HCT116 (cell line): ENCODE measurements at regions not wholly inside any gene's neighbourhood (a gene's known extent, or its start where the extent isn't known, plus 50 kb on each side); places are given as distances from the start of the nearest gene placed in this dataset.

Experiments used
- ATAC-seq: fragments of 200-7000 bp; cut with Tn5 transposase; 2 replicates; pipeline ENCODE4 v1.9.1; 2020; ENCODE audit warnings: mild to moderate bottlenecking, moderate library complexity
- BruUV-seq: library from RNA; stranded (reverse); fragments of 400-500 nt; replicated peaks from 2 replicates; lab custom pipeline; 2021; lab: Mats Ljungman, UMichigan
- CTCF ChIA-PET: fragments of 300-600 bp; sonication (Branson Sonifier 250); formaldehyde crosslinking; loops from one replicate; lab custom pipeline; 2021; ENCODE audit warnings: antibody characterized with exemption; lab: Charles Lee
- POLR2A ChIA-PET: fragments of 300-600, 350-600 bp; sonication (Branson Sonifier 250); formaldehyde crosslinking; loops from one replicate; lab custom pipeline; 2021; ENCODE audit warnings: antibody characterized with exemption; lab: Charles Lee
- RAD21 ChIA-PET, 2 experiments: fragments of 300-600 bp; sonication (Branson Sonifier 250); formaldehyde crosslinking; loops; one replicate each; lab custom pipeline; 2023; ENCODE audit warnings: low total read pairs in 2 of 2; ENCODE audit not compliant: uncharacterized antibody in 2 of 2, unreplicated experiment in 2 of 2, low non-redundant PET in 1 of 2; lab: Charles Lee
- DNase-seq: peaks from one replicate; pipeline ENCODE4 v3.0.0-alpha.2; 2010; ENCODE audit warnings: low read depth, low spot score
- H2AFZ ChIP-seq: fragments of 200-600 bp; shearing (Covaris generic), sonication (generic); 2 replicates; pipeline ENCODE4 v1.6.1; 2017; ENCODE audit warnings: low read depth, mixed run types, mixed read lengths, antibody characterized with exemption, low read length; ENCODE audit not compliant: poor library complexity, severe bottlenecking
- H3K27ac ChIP-seq: 2 replicates; pipeline ENCODE4 v1.5.1; 2012; ENCODE audit warnings: low read depth, low read length
- H3K27me3 ChIP-seq: fragments of 200-600 bp; sonication (generic); 2 replicates; pipeline ENCODE4 v1.6.1; 2016; ENCODE audit warnings: mixed run types, low read length, mixed read lengths; ENCODE audit not compliant: insufficient read depth
- H3K36me3 ChIP-seq, 2 experiments: fragments of 200-500 bp in 1 of 2; fragments of 200-600 bp in 1 of 2; sonication (Bioruptor generic) in 1 of 2; sonication (generic) in 1 of 2; 2 replicates each; pipeline versions ENCODE4 v1.5.1 to v1.6.1; 2014 to 2016; ENCODE audit warnings: low read length in 2 of 2, inconsistent platforms in 1 of 2, mixed read lengths in 1 of 2, mixed run types in 1 of 2; ENCODE audit not compliant: insufficient read depth in 2 of 2, control insufficient read depth in 1 of 2
- H3K4me1 ChIP-seq, 2 experiments: fragments of 200-600 bp in 1 of 2; sonication (generic) in 1 of 2; 2 replicates each; pipeline versions ENCODE4 v1.5.1 to v1.6.1; 2012 to 2017; ENCODE audit warnings: low read length in 2 of 2, inconsistent platforms in 1 of 2, mild to moderate bottlenecking in 1 of 2, mixed read lengths in 1 of 2, mixed run types in 1 of 2, moderate library complexity in 1 of 2; ENCODE audit not compliant: insufficient read depth in 2 of 2, control insufficient read depth in 1 of 2
- H3K4me2 ChIP-seq: fragments of 200-600 bp; sonication (generic); 2 replicates; pipeline ENCODE4 v1.6.1; 2017; ENCODE audit warnings: mixed run types, low read length, mixed read lengths
- H3K4me3 ChIP-seq, 2 experiments: fragments of 200-600 bp in 1 of 2; sonication (generic) in 1 of 2; replicated peaks in 1 of 2; 2 replicates each; pipeline ENCODE4 v1.5.1; 2011 to 2016; ENCODE audit warnings: low read length in 2 of 2, control low read depth in 1 of 2, low read depth in 1 of 2, mild to moderate bottlenecking in 1 of 2, mixed read lengths in 1 of 2, mixed run types in 1 of 2
- H3K79me2 ChIP-seq: fragments of 200-600 bp; sonication (generic); 2 replicates; pipeline ENCODE4 v1.6.1; 2017; ENCODE audit warnings: mild to moderate bottlenecking, mixed run types, low read length, moderate library complexity, mixed read lengths; ENCODE audit not compliant: insufficient read depth
- H3K9ac ChIP-seq: fragments of 200-600 bp; sonication (generic); 2 replicates; pipeline ENCODE4 v1.6.1; 2016; ENCODE audit warnings: low read length, mixed read lengths
- H3K9me2 ChIP-seq: fragments of 200-600 bp; sonication (generic), shearing (Covaris generic); 2 replicates; pipeline ENCODE4 v1.6.1; 2017; ENCODE audit warnings: mixed run types, mild to moderate bottlenecking, moderate library complexity; ENCODE audit not compliant: insufficient read depth
- H3K9me3 ChIP-seq, 2 experiments: fragments of 200-500 bp in 1 of 2; fragments of 200-600 bp in 1 of 2; sonication (Bioruptor generic) in 1 of 2; sonication (generic) in 1 of 2; 2 replicates each; pipeline ENCODE4 v1.6.1; 2014 to 2017; ENCODE audit warnings: low read length in 2 of 2, mixed read lengths in 2 of 2, inconsistent platforms in 1 of 2, low read depth in 1 of 2, mild to moderate bottlenecking in 1 of 2, mixed run types in 1 of 2, moderate library complexity in 1 of 2; ENCODE audit not compliant: control insufficient read depth in 1 of 2, insufficient read depth in 1 of 2
- H4K20me1 ChIP-seq: fragments of 200-600 bp; sonication (generic), shearing (Covaris generic); 2 replicates; pipeline ENCODE4 v1.6.1; 2017; ENCODE audit warnings: mixed run types, mild to moderate bottlenecking, moderate library complexity; ENCODE audit not compliant: insufficient read depth
- ATF3 ChIP-seq: IDR thresholded peaks from 2 replicates; pipeline ENCODE4 v1.6.1; 2012
- CEBPB ChIP-seq: IDR thresholded peaks from 2 replicates; pipeline ENCODE4 v1.6.1; 2012; ENCODE audit warnings: low read depth
- CTCF ChIP-seq, 3 experiments: fragments of 200-600 bp in 1 of 3; sonication (generic) in 1 of 3; IDR thresholded peaks in 2 of 3; conservative IDR thresholded peaks in 1 of 3; 2 replicates each; pipeline ENCODE4 v1.5.1; 2012 to 2017; ENCODE audit warnings: low read depth in 2 of 3, low read length in 2 of 3, antibody characterized with exemption in 1 of 3, borderline replicate concordance in 1 of 3, control low read depth in 1 of 3, mild to moderate bottlenecking in 1 of 3, mixed read lengths in 1 of 3, mixed run types in 1 of 3, moderate library complexity in 1 of 3; ENCODE audit not compliant: insufficient read depth in 1 of 3
- ELF1 ChIP-seq: IDR thresholded peaks from 2 replicates; pipeline ENCODE4 v1.6.1; 2012; ENCODE audit warnings: low read depth, borderline replicate concordance
- JUND ChIP-seq: IDR thresholded peaks from 2 replicates; pipeline ENCODE4 v1.6.1; 2012
- MAX ChIP-seq: IDR thresholded peaks from 2 replicates; pipeline ENCODE4 v1.6.1; 2012
- POLR2AphosphoS5 ChIP-seq: IDR thresholded peaks from 2 replicates; pipeline ENCODE4 v1.6.1; 2011; ENCODE audit warnings: mild to moderate bottlenecking, low read depth, low read length, moderate library complexity
- RAD21 ChIP-seq: IDR thresholded peaks from 2 replicates; pipeline ENCODE4 v1.6.1; 2012; ENCODE audit warnings: low read depth, mild to moderate bottlenecking
- TCF7L2 ChIP-seq: IDR thresholded peaks from 2 replicates; pipeline ENCODE4 v1.7.0; 2011; ENCODE audit warnings: borderline replicate concordance, inconsistent platforms; ENCODE audit not compliant: insufficient read depth, insufficient read length; ENCODE audit errors: extremely low read depth
- YY1 ChIP-seq: IDR thresholded peaks from 2 replicates; pipeline ENCODE4 v1.6.1; 2011; ENCODE audit warnings: low read length, low read depth, moderate library complexity, mild to moderate bottlenecking; ENCODE audit not compliant: insufficient replicate concordance; ENCODE audit errors: extremely low read depth
- ZBTB33 ChIP-seq: IDR thresholded peaks from 2 replicates; pipeline ENCODE4 v1.6.1; 2011; ENCODE audit warnings: mild to moderate bottlenecking, low read length, moderate library complexity; ENCODE audit not compliant: insufficient replicate concordance; ENCODE audit errors: extremely low read depth
- ZNF274 ChIP-seq: fragments of 200-500 bp; sonication (Bioruptor generic); IDR thresholded peaks from 2 replicates; pipeline ENCODE4 v1.6.1; 2014; ENCODE audit warnings: mild to moderate bottlenecking, low read depth, low read length, inconsistent platforms
- intact Hi-C: fragments of 100-400 bp; cut with micrococcal nuclease; formaldehyde crosslinking; loops from 2 replicates; pipeline ENCODE4 v1.10.0; 2022

GRCh38 chrX:128464116-128464515 lies 411.9 kb upstream of the ACTRT1 start:
- H2AFZ ChIP-seq, result no peak overlapping the region
- H3K9me3 ChIP-seq, result no peaks in the 10 kb centered on the region
- no TSS peak for BruUV-seq
- no peaks in the 10 kb centered on the region for H3K9me2 ChIP-seq
- H4K20me1 ChIP-seq, result no peaks in the 10 kb centered on the region
- no peak for TF ChIP-seq CEBPB
- TF ChIP-seq JUND, result no peak
- TF ChIP-seq, all 23 proteins: peak for 0
- intact Hi-C loops, result no loop called here
- ChIA-PET RAD21 (no interaction called here), CTCF (no interaction called here), POLR2A (no interaction called here)
- DNase-seq (no peak), ATAC-seq (no peak)
- H3K27ac ChIP-seq, result no peak overlapping the region
- H3K27me3 ChIP-seq, result no peaks in the 10 kb centered on the region
- H3K4me1 ChIP-seq, result no peaks in the 10 kb centered on the region
- H3K9ac ChIP-seq, result no peak overlapping the region
- H3K4me2 ChIP-seq, result no peak overlapping the region
- no peaks in the 10 kb centered on the region for H3K36me3 ChIP-seq
- H3K79me2 ChIP-seq, result no peaks in the 10 kb centered on the region
- no peak overlapping the region for H3K4me3 ChIP-seq

- Histone ChIP-seq H3K9ac (no peak overlapping the region), H3K9me3 (no peaks in the 10 kb centered on the region), H2AFZ (no peak overlapping the region), H3K4me1 (no peaks in the 10 kb centered on the region), H3K4me3 (no peak overlapping the region), H3K36me3 (no peaks in the 10 kb centered on the region), H3K27me3 (no peaks in the 10 kb centered on the region), H3K4me2 (no peak overlapping the region), H3K9me2 (no peaks in the 10 kb centered on the region), H3K27ac (no peak overlapping the region), H3K79me2 (no peaks in the 10 kb centered on the region), H4K20me1 (no peaks in the 10 kb centered on the region)
- ChIA-PET CTCF (no interaction called here), POLR2A (no interaction called here), RAD21 (no interaction called here)
- DNase-seq (no peak), ATAC-seq (no peak)
- BruUV-seq, result no TSS peak
- intact Hi-C loops, result no loop called here
- TF ChIP-seq YY1 (no peak), MAX (no peak), ZBTB33 (no peak), JUND (no peak), CTCF (IDR thresholded peaks at IDR 0.05 in 2 of 3, conservative IDR thresholded peaks at IDR 0.05 in 1 of 3; ENCODE audit: borderline replicate concordance in 1 of 3, insufficient read depth in 1 of 3, low read depth in 2 of 3, low read length in 2 of 3) (no peak), ELF1 (no peak), TCF7L2 (no peak), RAD21 (no peak), POLR2AphosphoS5 (no peak), ATF3 (no peak), ZNF274 (no peak)
Observed at GRCh38 chrX:128460835-128461234, 408.6 kb upstream of the ACTRT1 start.
